ENCODE measurements at regions not wholly inside any gene's neighbourhood (a gene's known extent, or its start where the extent isn't known, plus 50 kb on each side); places are given as distances from the start of the nearest gene placed in this dataset.
"Not testable (repeated sequence)": the region's sequence is repeated elsewhere in the genome, so short reads cannot be mapped to it uniquely, and the experiment has no call there.

DNA sequence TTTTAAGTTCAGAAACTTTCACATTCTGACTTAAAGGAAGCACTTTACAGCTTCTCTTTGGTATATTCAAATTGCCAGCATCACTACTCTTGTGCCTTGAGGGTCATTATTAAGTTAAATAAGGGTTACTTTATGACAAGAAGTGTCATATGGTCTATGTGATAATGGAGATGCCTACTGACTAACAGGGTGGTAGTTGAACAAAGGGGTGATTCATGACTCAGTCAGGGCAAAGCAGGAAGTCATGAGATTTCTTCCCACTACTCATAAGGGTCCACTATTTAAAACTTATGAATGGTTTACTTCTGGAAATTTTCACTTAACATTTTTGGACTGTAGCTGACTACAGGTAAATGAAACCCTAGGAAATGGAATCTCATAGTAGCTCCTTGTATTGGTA lies 938.3 kb upstream of the PTPRD start:
- no peak for DNase-seq

GRCh38 chr9:11558043-11558442 lies 945.2 kb upstream of the PTPRD start:
- no peak for DNase-seq

DNA sequence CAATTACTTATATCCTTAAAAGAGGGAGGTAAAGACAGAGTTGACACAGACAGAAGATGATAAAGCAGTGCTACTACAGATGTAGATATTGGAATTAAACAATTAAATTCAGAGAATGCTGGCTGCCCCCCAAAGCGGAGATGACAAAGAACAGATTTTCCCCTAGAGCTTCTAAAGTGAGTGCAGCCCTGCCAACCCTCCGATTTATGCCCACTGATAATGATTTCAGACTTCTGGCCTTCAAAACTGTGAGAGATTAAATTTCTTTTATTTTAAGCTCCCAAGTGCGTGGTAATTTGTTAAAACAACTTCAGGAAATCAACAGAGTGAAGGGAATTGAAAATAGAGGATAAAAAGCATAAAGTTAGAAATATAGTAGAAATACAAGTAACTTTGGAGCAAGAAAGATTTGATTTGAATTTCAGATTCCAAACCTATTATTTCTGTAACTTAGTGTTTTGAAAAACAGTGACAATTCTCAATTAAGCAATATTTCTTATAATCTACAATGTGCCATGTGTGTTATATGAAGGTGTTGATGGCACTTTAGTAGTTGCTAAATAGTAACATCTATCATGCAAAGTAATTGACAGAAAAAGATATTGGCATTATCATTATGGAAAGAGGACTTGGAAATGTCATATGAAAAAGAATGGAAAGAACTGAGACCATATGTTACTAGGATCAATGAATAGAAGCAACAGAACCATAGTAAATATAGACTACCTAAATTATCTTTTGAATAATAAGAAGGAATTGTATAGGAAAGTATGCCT lies 946.4 kb upstream of the PTPRD start:
- DNase-seq = no peak

- peak; percentile 88 for DNase-seq
These were observed 964.7 kb upstream of the PTPRD start for GRCh38 chr9:11577522-11577921.

GRCh38 chr9:11595756-11596155 lies 983.0 kb upstream of the PTPRD start:
- no peak for DNase-seq

GRCh38 chr9:11618241-11618805 lies 1005.5 kb upstream of the PTPRD start:
- no peak for DNase-seq

DNA sequence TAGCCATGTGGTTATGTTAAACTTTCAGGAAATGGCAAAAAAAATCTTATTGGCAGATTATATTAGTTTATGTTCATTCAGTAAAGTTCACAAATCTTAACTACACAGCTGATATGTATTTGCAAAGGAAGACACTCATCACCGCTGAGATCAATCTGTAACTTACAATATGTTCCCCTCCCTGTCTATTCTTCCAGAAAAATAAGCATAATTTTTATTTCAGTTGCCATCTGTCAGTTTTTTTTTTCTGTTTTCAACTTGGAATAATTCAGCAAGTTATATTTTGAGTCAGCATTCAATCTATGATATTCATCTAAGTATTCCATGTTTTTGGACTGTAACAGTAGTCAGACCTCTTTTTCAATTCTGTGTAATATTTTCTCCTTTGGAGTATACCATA lies 1019.9 kb upstream of the PTPRD start:
- peak; percentile 61 for DNase-seq

DNA sequence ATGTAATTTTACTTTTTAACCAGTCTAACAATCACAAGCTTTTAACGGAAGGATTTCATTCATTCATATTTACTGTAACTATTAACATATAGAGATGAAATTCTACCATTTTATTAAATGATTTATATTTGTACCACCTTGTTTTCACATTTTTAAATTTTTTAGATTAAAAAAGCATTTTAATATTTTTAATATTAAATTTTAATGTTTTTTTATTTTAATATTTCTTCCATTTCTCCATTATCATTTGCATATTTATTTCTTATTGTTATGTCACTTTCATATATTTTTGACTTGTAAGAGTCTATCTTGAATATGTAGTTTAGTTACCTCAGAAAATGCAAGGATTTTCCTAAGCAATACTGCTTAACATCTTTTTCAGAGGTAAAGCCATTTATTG lies 1034.0 kb upstream of the PTPRD start:
- DNase-seq = no peak

GRCh38 chr9:11653867-11654266 lies 1039.3 kb upstream of the TYRP1 start:
- DNase-seq = no peak

GRCh38 chr9:11663913-11664312 lies 1029.3 kb upstream of the TYRP1 start:
- no peak for DNase-seq

DNA sequence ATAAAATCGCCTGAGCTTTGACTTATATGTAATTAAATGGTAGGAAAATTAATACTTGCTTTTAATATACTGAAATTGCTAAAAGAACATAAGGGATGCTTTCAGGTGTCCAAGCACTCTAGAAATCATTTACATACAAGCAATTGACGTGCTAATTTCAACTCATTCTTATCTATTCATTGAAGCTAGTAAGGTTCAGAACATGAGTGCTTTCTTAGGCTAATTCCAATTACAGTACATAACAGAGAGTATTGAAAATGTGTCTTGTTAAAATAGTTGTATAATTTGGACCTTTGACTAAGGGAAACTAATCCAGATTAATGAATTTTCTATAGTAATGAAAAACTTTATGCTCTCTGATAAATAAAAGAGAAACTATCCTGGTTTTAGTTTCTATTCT lies 1016.4 kb upstream of the TYRP1 start:
- no peak for DNase-seq

DNA sequence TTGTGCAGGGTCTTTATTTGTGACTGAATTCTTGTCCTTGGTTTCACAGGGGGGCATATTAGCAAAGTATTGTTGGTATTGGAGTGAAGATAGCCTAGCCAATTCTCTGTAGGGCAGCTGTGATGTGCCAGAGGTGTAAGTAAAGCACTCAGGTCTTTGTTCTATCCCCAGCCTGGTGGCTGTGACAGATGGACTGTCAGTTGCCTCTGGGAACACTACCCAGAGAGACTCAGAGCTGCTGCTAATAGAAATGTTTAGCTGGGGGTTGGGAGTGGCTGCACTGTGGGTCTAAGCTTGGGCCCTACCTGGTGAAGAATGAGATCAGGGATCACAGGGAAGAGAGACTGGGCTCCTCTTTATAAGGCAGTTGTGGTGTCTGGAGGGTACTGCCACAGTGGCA lies 1006.5 kb upstream of the TYRP1 start:
- DNase-seq = peak; percentile 60

- DNase-seq = no peak
These were observed 996.1 kb upstream of the TYRP1 start for GRCh38 chr9:11697126-11697525.

DNA sequence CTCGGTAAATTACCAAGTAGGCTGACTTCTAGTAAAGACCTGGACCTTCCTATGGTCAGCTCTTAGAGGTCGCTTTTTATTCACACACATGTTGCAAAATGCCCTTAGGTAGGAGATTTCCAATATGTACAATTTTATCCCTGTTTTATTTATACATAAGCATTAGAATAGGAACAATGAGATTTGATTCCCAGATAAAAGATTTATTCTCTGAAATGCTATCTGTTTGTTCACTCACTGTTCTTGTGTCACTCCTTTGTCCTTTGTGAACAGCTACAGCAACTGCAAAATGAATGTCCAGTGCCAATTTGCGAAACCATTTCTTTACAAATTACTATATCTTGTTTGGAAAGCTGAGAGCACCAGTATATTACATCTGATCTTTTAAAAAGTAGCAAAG lies 991.5 kb upstream of the TYRP1 start:
- no peak for DNase-seq

- DNase-seq = peak; percentile 60
These were observed 990.6 kb upstream of the TYRP1 start for GRCh38 chr9:11702548-11702947.

GRCh38 chr9:11704198-11704597 lies 989.0 kb upstream of the TYRP1 start:
- not testable (repeated sequence) for DNase-seq

GRCh38 chr9:11708899-11709298 lies 984.3 kb upstream of the TYRP1 start:
- no peak for DNase-seq

GRCh38 chr9:11709567-11709966 lies 983.6 kb upstream of the TYRP1 start:
- no peak for DNase-seq

DNA sequence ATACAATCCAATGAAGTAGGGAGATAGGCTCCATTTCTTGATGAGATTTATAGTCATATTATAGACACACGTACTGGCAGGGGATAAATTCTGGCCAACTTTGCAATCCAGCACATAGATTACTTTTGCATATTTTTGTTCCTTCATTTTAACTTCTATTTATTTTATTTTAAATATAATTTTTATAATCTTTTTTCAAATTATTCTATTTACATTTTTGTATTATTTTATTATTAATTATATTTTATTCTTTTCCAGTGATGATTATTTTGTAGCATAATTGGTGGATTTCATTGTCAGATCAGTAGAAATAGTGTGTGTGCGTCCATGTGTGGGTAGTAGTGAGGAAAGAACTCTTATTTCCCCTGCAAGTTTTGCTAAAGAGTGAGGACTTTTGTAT lies 980.1 kb upstream of the TYRP1 start:
- no peak for DNase-seq

- no peak for DNase-seq
These were observed 970.2 kb upstream of the TYRP1 start for GRCh38 chr9:11722957-11723356.

DNA sequence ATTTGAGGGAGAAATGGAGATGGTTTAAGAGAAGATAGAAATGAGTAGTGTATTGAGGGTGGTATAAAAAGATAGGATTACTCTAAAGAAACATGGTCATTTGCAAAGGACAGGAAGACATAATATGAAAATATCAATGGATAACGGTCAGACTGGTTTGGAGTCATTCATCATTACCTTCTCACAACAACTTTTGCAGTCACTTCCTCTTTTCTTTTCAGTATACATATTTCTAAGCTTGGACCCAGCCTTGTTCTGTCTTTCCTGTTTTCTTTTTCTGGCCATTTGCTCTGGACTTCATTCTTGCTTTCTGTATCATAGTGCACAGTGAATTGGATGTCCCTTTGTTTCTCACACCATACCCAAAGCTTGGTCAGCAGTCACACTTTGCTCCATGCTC lies 966.5 kb upstream of the TYRP1 start:
- DNase-seq = no peak

- DNase-seq = no peak
These were observed 957.8 kb upstream of the TYRP1 start for GRCh38 chr9:11735391-11735790.

DNA sequence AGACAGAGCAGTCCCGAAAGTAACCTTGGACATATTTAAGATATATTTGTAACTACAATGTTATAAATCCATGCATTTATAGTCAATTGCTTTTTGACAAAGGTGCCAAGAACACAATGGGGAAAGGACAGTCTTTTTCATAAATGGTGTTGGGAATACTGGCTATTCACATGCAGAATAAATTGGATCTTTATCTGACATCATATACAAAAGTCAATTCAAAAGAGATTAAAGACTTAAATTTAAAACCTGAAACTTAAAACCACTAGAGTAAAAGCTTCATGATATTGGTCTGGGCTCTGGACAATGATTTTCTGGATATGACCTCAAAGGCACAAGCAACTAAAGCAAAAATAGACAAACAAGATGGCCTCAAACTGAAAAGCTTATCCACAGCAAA lies 950.7 kb upstream of the TYRP1 start:
- no peak for DNase-seq

DNA sequence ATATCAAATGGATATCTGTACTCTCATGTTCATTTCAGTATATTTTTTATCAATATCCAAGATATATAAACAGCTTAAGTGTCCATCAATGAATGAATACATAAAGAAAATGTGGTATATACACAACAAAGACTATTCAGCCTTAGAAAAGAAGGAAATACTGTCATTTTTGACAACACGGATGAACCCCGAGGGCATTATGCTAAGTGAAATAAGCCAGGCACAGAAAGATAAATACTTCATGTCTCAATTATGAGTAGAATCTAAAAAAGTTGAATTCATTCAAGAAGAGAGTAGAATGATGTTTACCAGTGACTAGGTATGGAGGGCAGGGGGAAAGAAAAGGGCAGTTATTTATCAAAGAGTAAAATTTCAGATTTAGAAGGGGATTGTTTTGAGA lies 949.8 kb upstream of the TYRP1 start:
- DNase-seq = no peak

GRCh38 chr9:11749396-11749795 lies 943.8 kb upstream of the TYRP1 start:
- no peak for DNase-seq
